Keratinocyte (primary cell): ENCODE measurements at regions not wholly inside any gene's neighbourhood (a gene's known extent, or its start where the extent isn't known, plus 50 kb on each side); places are given as distances from the start of the nearest gene placed in this dataset.

Source experiments
- DNase-seq: peaks from one replicate; pipeline ENCODE4 v3.0.0-alpha.2; 2011; ENCODE audit warnings: low read depth, missing footprints, low spot score
- FAIRE-seq: peaks from 2 replicates; lab custom pipeline; 2011; peaks lifted over from hg19 to GRCh38; lab: Jason Lieb, UNC
- H2AFZ ChIP-seq: 2 replicates; pipeline ENCODE4 v1.6.0; 2012; ENCODE audit warnings: low read length, control low read depth, inconsistent platforms; ENCODE audit not compliant: control insufficient read depth
- H3K27ac ChIP-seq: 2 replicates; pipeline ENCODE4 v1.5.1; 2011; ENCODE audit warnings: low read length; ENCODE audit not compliant: control insufficient read depth, insufficient read depth
- H3K27me3 ChIP-seq: 3 replicates; pipeline ENCODE4 v1.6.0; 2011; ENCODE audit warnings: low read length; ENCODE audit not compliant: control insufficient read depth, insufficient read depth; ENCODE audit errors: extremely low read depth
- H3K36me3 ChIP-seq, 2 experiments: 2 replicates in 1 of 2; 3 replicates in 1 of 2; pipeline ENCODE4 v1.5.1; 2011; ENCODE audit warnings: low read length in 2 of 2, mild to moderate bottlenecking in 1 of 2; ENCODE audit not compliant: control insufficient read depth in 2 of 2, insufficient read depth in 2 of 2; ENCODE audit errors: extremely low read depth in 1 of 2
- H3K4me1 ChIP-seq: 3 replicates; pipeline ENCODE4 v1.5.1; 2011; ENCODE audit warnings: low read length; ENCODE audit not compliant: control insufficient read depth, insufficient read depth; ENCODE audit errors: extremely low read depth
- H3K4me2 ChIP-seq: 3 replicates; pipeline ENCODE4 v1.6.0; 2011; ENCODE audit warnings: low read depth, low read length; ENCODE audit not compliant: control insufficient read depth, insufficient read depth; ENCODE audit errors: extremely low read depth
- H3K4me3 ChIP-seq, 3 experiments: fragments of 200-600 bp in 1 of 3; sonication (generic) in 1 of 3; 2 replicates in 2 of 3; 3 replicates in 1 of 3; pipeline ENCODE4 v1.5.1; 2011 to 2016; ENCODE audit warnings: low read length in 3 of 3, mild to moderate bottlenecking in 3 of 3, control low read depth in 2 of 3, inconsistent platforms in 1 of 3, low read depth in 1 of 3, mixed read lengths in 1 of 3, mixed run types in 1 of 3, moderate library complexity in 1 of 3; ENCODE audit not compliant: control insufficient read depth in 2 of 3, insufficient read depth in 2 of 3; ENCODE audit errors: extremely low read depth in 1 of 3
- H3K79me2 ChIP-seq: 2 replicates; pipeline ENCODE4 v1.6.0; 2012; ENCODE audit warnings: low read length; ENCODE audit not compliant: control insufficient read depth, insufficient read depth
- H3K9ac ChIP-seq: 3 replicates; pipeline ENCODE4 v1.6.0; 2011; ENCODE audit warnings: low read length; ENCODE audit not compliant: control insufficient read depth, insufficient read depth; ENCODE audit errors: extremely low read depth
- H3K9me1 ChIP-seq: 3 replicates; pipeline ENCODE4 v1.6.0; 2011; ENCODE audit warnings: low read length; ENCODE audit not compliant: control insufficient read depth, insufficient read depth; ENCODE audit errors: extremely low read depth
- H3K9me3 ChIP-seq: 2 replicates; pipeline ENCODE4 v1.5.1; 2012; ENCODE audit warnings: low read depth, low read length; ENCODE audit not compliant: control insufficient read depth
- H4K20me1 ChIP-seq: 3 replicates; pipeline ENCODE4 v1.6.0; 2011; ENCODE audit warnings: low read length; ENCODE audit not compliant: control insufficient read depth, insufficient read depth; ENCODE audit errors: extremely low read depth
- EZH2 ChIP-seq: IDR thresholded peaks from one replicate; pipeline ENCODE4 v1.6.1; 2012; ENCODE audit warnings: inconsistent platforms, mild to moderate bottlenecking, low read length, moderate library complexity
- dilution Hi-C: fragments of 300-500 bp; cut with MboI; formaldehyde crosslinking; loops from one replicate; pipeline ENCODE4 v1.7.0; 2020; ENCODE audit warnings: low sequenced_read_pairs; ENCODE audit not compliant: extremely low pct_ligation_motif_present
- TF ChIP-seq, protein P1 (sequence below), 3 experiments: IDR thresholded peaks in 1 of 3; conservative IDR thresholded peaks in 1 of 3; optimal IDR thresholded peaks in 1 of 3; 2 replicates in 2 of 3; 3 replicates in 1 of 3; pipeline versions ENCODE3 to v1.5.1; 2011; ENCODE audit warnings: low read length in 3 of 3, mild to moderate bottlenecking in 3 of 3, moderate library complexity in 2 of 3, control low read depth in 1 of 3, inconsistent platforms in 1 of 3; ENCODE audit not compliant: insufficient read depth in 2 of 3; ENCODE audit errors: extremely low read depth in 1 of 3

DNA sequence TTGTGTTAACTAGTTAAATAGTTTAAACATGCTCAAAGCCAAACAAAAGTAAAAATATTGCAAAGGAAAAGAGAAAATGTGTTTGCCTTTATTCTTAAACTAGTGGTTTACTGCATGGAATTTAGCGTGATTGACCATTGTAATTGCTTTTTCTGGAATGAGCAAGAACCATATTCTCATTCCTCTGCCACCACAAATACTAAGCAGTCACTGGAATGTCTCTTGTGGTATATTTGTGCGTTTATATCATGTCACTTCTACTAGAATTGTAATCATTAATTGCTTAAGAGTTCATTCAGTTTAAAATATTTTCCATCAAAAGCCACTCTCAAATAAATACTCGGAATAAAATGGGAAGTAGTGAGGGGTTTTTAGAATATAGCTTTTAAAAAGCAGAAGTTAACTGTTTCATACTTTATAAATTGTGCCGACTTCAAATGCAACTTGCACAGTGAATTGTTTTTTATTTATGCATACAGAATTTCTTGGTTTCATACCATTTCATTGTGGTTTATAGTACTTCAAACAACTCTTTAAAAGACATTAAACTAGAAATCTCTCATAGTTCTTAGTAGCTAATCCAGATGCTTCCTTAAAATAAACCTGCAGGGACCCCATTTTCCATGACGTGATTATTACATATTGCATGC lies 288.1 kb downstream of the EPHA4 start:
- no peak for TF ChIP-seq EZH2
- TF ChIP-seq, protein P1, sequence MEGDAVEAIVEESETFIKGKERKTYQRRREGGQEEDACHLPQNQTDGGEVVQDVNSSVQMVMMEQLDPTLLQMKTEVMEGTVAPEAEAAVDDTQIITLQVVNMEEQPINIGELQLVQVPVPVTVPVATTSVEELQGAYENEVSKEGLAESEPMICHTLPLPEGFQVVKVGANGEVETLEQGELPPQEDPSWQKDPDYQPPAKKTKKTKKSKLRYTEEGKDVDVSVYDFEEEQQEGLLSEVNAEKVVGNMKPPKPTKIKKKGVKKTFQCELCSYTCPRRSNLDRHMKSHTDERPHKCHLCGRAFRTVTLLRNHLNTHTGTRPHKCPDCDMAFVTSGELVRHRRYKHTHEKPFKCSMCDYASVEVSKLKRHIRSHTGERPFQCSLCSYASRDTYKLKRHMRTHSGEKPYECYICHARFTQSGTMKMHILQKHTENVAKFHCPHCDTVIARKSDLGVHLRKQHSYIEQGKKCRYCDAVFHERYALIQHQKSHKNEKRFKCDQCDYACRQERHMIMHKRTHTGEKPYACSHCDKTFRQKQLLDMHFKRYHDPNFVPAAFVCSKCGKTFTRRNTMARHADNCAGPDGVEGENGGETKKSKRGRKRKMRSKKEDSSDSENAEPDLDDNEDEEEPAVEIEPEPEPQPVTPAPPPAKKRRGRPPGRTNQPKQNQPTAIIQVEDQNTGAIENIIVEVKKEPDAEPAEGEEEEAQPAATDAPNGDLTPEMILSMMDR (optimal IDR thresholded peaks at IDR 0.05 in 1 of 3, IDR thresholded peaks at IDR 0.05 in 1 of 3, conservative IDR thresholded peaks at IDR 0.05 in 1 of 3; ENCODE audit: extremely low read depth in 1 of 3, insufficient read depth in 2 of 3, low read length in 3 of 3), result no peak

GRCh38 chr2:221285148-221285547 lies 287.0 kb downstream of the EPHA4 start:
- TF ChIP-seq, protein P1 (optimal IDR thresholded peaks at IDR 0.05 in 1 of 3, IDR thresholded peaks at IDR 0.05 in 1 of 3, conservative IDR thresholded peaks at IDR 0.05 in 1 of 3; ENCODE audit: extremely low read depth in 1 of 3, insufficient read depth in 2 of 3, low read length in 3 of 3), result no peak
- TF ChIP-seq EZH2, result no peak
- Histone ChIP-seq H3K36me3 (no peaks in the 10 kb centered on the region), H2AFZ (no peak overlapping the region), H4K20me1 (no peaks in the 10 kb centered on the region), H3K4me1 (no peaks in the 10 kb centered on the region), H3K27ac (no peak overlapping the region), H3K9ac (no peak overlapping the region), H3K9me1 (no peaks in the 10 kb centered on the region), H3K4me2 (no peak overlapping the region), H3K9me3 (no peaks in the 10 kb centered on the region), H3K27me3 (no peaks in the 10 kb centered on the region), H3K79me2 (no peaks in the 10 kb centered on the region), H3K4me3 (no peak overlapping the region)
- dilution Hi-C loops, result no loop called here
- FAIRE-seq (no peak), DNase-seq (no peak)

More for the DNA sequence above, 288.1 kb downstream of the EPHA4 start:
- Histone ChIP-seq H3K9me3 (no peaks in the 10 kb centered on the region), H3K36me3 (no peaks in the 10 kb centered on the region), H3K9ac (no peak overlapping the region), H3K27ac (no peak overlapping the region), H3K4me1 (no peaks in the 10 kb centered on the region), H3K27me3 (no peaks in the 10 kb centered on the region), H3K4me3 (no peak overlapping the region), H3K4me2 (no peak overlapping the region), H3K79me2 (no peaks in the 10 kb centered on the region), H3K9me1 (no peaks in the 10 kb centered on the region), H2AFZ (no peak overlapping the region), H4K20me1 (no peaks in the 10 kb centered on the region)
- no peak for DNase-seq
- dilution Hi-C loops, result no loop called here
- FAIRE-seq, result no peak
